A549 (cell line): ENCODE measurements at regions not wholly inside any gene's neighbourhood (a gene's known extent, or its start where the extent isn't known, plus 50 kb on each side); places are given as distances from the start of the nearest gene placed in this dataset.

ENCODE experiments used
- CBX8 ChIP-seq: fragments of 200-600 bp; sonication (generic); IDR thresholded peaks from 2 replicates; pipeline ENCODE4 v1.6.1; 2016
- CTCF ChIP-seq: fragments of >200 bp; sonication (Bioruptor Twin); formaldehyde crosslinking; IDR thresholded peaks from 3 replicates; pipeline ENCODE4 v1.5.1; 2016
- PHF8 ChIP-seq: fragments of 200-600 bp; sonication (generic); IDR thresholded peaks from 2 replicates; pipeline ENCODE4 v1.6.1; 2016; ENCODE audit warnings: low read depth, mild to moderate bottlenecking, antibody characterized with exemption, moderate library complexity, borderline replicate concordance
- POLR2A ChIP-seq: IDR thresholded peaks from 2 replicates; pipeline ENCODE4 v1.6.1; 2012; ENCODE audit warnings: mild to moderate bottlenecking, low read length

GRCh38 chr15:77702211-77702957, 69.7 kb upstream of the LINGO1 start:
- TF ChIP-seq CTCF (no peak), POLR2A (no peak), CBX8 (no peak), PHF8 (no peak)
